Neural progenitor cell (in vitro differentiated cells): ENCODE measurements at regions not wholly inside any gene's neighbourhood (a gene's known extent, or its start where the extent isn't known, plus 50 kb on each side); places are given as distances from the start of the nearest gene placed in this dataset.

Experiments
- CTCF ChIP-seq: fragments of 200-600 bp; sonication (generic); IDR thresholded peaks from 2 replicates; pipeline ENCODE4 v1.5.1; 2017; ENCODE audit warnings: antibody characterized with exemption, mild to moderate bottlenecking
- EZH2phosphoT487 ChIP-seq: fragments of 200-600 bp; sonication (generic); IDR thresholded peaks from 2 replicates; pipeline ENCODE4 v1.6.1; 2017; ENCODE audit warnings: antibody characterized with exemption

- TF ChIP-seq CTCF: no peak
- TF ChIP-seq EZH2phosphoT487: no peak
Observed at GRCh38 chr17:33444731-33445130, 151.6 kb upstream of the ASIC2 start.
